GM12872 (cell line): ENCODE measurements at regions not wholly inside any gene's neighbourhood (a gene's known extent, or its start where the extent isn't known, plus 50 kb on each side); places are given as distances from the start of the nearest gene placed in this dataset.

ENCODE experiments used
- TF ChIP-seq, protein P1 (sequence below): IDR thresholded peaks from 3 replicates; pipeline ENCODE4 v1.5.1; 2011; ENCODE audit warnings: low read depth, mild to moderate bottlenecking, low read length, moderate library complexity; ENCODE audit not compliant: insufficient read depth

DNA sequence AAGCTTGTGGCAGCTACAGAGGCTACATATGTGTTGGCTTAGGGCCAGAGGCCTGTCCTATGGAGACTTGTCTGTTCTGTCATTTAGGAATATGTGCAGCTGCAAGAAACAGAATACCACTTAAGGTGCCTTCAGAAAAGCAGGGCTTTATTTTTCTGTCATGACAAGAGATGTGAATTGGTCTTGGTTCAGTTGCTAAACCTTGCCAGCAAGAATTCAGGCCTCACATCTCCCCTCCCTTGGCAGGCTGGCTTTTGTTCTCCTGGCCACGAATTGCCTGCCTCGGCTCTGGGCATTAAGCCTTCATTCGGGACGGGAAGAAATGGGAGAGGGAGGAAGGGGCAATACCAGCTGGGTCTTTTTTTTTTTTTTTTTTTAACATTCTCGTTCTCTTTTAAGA lies 82.4 kb upstream of the TGM3 start:
- TF ChIP-seq, protein P1, sequence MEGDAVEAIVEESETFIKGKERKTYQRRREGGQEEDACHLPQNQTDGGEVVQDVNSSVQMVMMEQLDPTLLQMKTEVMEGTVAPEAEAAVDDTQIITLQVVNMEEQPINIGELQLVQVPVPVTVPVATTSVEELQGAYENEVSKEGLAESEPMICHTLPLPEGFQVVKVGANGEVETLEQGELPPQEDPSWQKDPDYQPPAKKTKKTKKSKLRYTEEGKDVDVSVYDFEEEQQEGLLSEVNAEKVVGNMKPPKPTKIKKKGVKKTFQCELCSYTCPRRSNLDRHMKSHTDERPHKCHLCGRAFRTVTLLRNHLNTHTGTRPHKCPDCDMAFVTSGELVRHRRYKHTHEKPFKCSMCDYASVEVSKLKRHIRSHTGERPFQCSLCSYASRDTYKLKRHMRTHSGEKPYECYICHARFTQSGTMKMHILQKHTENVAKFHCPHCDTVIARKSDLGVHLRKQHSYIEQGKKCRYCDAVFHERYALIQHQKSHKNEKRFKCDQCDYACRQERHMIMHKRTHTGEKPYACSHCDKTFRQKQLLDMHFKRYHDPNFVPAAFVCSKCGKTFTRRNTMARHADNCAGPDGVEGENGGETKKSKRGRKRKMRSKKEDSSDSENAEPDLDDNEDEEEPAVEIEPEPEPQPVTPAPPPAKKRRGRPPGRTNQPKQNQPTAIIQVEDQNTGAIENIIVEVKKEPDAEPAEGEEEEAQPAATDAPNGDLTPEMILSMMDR = no peak

DNA sequence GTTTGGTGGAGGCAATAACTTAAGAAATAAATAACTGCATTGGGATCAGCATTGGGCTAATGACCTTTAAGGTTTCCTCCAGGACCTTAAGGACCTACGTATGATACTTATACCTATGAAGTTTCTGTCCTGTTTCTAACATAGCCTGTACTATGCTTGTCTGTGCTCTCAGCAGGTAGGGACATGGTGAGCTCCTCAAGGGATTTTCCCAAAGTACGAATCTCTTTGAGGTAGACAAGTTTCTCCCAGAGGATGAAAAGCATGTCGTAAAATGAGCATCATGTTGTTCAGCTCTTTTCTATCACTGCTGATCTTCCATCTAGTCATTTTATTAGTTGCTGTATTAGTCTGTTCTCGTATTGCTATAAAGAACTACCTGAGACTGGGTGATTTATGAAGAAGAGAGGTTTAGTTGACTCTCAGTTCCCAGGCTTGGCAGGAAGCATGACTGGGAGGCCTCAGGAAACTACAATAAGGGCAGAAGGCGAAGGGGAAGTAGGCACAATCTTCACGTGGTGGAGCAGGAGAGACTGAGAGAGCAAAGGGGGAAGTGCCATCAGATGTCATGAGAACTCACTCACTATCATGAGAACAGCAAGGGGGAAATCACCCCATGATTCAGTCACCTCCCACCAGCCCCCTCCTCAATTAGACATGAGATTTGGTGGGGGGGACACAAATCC lies 77.8 kb upstream of the TGM3 start:
- TF ChIP-seq, protein P1 = no peak

DNA sequence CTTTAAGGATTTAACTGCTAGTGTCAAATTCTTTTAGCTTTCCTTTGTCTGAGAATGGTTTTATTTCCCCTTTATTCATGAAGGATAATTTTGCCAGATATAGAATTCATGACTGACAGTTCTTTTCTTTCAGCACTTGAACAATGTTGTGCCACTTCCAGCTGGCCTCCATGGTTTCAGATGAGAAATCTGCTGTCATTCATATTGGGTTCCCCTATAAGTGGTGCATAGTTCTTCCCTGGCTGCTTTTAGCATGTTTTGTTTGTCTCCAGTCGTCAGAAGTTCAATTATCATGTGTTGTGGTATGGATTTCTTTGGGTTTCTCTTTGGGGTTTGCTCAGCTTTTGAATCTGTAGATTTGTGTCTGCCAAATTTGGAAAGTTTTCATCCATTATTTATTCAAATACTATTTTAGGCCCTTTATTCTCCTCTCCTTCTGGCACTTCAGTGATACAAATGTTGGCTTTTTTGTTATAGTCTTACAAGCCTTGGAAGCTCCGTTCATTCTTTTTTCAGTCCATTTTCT lies 76.3 kb upstream of the TGM3 start:
- TF ChIP-seq, protein P1 = no peak

DNA sequence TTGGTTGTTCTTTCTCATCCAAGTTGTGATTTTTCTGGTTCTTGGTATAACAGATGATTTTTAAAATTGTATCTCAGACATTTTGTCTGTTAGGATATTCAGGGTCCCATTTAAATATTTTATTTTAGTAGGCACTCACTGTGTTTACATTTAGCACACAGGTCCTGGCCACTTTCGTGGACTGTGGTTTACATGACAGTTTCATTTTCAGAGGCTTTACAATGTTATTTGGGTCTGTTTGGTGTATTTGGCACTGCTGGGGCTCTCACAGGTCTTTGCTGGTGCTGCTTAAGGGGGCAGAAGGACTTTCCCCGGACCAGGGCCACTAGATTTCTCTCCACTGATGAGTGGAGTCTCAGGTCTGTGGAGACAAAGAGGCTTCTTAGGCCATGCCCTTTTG lies 75.5 kb upstream of the TGM3 start:
- TF ChIP-seq, protein P1 = no peak

DNA sequence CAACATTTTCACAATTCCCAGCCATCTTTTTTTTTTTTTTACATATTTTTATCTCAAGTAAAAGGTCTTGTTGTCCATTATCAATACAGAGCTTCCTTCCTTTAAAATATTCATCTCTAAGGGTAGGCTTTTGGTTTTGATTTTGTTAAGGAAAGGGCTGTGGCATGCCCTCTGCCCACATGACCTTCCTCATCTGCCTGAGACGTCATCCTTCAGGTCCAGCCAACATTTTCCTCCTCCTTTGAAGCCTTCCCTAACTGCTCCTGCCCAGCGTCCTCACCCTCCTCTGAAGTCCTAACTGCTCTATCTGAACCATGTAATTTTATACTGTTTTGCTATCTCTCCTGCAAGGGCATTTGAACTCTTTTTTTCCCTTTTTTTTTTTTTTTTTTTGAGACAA lies 73.9 kb upstream of the TGM3 start:
- TF ChIP-seq, protein P1 = no peak

DNA sequence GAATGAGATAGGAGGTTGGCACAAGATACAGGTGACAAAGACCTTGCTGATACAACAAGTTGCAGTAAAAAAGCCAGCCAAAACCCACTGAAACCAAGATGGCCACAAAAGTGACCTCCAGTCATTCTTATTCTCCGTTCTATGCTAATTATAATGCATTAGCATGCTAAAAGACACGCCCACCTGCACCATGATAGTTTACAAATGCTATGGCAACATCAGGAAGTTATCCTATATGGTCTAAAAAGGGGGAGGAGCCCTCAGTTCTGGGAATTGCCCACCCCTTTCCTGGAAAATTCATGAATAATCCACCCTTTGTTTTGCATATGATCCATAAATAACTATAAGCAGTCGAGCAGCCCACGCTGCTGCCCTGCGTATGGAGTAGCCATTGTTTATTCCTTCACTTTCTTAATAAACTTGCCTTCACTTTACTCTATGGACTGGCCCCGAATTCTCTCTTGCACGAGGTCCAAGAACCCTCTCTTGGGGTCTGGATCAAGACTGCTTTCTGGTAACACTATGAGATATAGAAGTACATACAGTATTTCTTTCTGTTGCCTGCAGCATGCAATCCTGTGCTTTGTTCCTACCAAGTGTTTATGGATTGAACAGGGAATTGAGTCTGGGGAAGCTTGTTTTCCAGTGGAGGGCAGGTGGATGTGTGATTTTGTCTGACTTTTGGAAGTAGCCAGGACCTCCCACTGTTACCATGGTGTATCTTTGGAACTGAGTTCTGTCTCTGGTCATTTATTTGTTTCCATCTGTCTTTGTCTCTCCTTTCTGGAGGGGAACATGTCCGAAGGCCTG lies 72.0 kb upstream of the TGM3 start:
- TF ChIP-seq, protein P1 = no peak

DNA sequence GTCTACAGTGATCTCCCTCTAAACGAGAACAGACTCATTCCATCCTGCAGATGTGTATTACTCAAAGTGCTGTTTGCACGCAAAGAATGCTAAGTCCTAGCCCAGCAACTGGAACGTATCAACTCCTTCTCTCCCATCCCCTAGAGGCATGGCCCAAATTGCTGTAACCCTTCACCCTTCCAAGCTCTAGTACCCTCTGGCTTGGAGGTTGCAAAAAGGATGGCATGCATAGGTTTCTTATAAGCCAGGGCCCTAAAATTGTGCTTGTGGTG lies 71.5 kb upstream of the TGM3 start:
- TF ChIP-seq, protein P1 = no peak
